Astrocyte of the cerebellum (primary cell): ENCODE measurements at regions not wholly inside any gene's neighbourhood (a gene's known extent, or its start where the extent isn't known, plus 50 kb on each side); places are given as distances from the start of the nearest gene placed in this dataset.
"Not testable (repeated sequence)": the region's sequence is repeated elsewhere in the genome, so short reads cannot be mapped to it uniquely, and the experiment has no call there.

Experiments used
- DNase-seq: peaks from one replicate; pipeline ENCODE4 v3.0.0-alpha.2; 2011; ENCODE audit warnings: low read depth
- H3K4me3 ChIP-seq: 2 replicates; pipeline ENCODE4 v1.5.1; 2011; ENCODE audit warnings: mild to moderate bottlenecking, low read depth, low read length, moderate library complexity
- CTCF ChIP-seq: IDR thresholded peaks from 2 replicates; pipeline ENCODE4 v1.5.1; 2012; ENCODE audit warnings: low read length, low read depth, moderate library complexity, mild to moderate bottlenecking; ENCODE audit errors: missing control alignments
- in situ Hi-C: cut with HindIII; loops from 2 replicates; pipeline ENCODE4 v1.10.0; 2017; ENCODE audit warnings: low sequenced_read_pairs

GRCh38 chr11:71772193-71772592, 60.8 kb upstream of the DEFB108B start:
- DNase-seq, H3K4me3 ChIP-seq, in situ Hi-C loops: not testable (repeated sequence)

- no peak for DNase-seq
- TF ChIP-seq CTCF = no peak
- H3K4me3 ChIP-seq = no peak overlapping the region
- in situ Hi-C loops = no loop called here
These were observed 58.3 kb upstream of the DEFB108B start for GRCh38 chr11:71774603-71775222.

GRCh38 chr11:71780116-71780515, 52.9 kb upstream of the DEFB108B start:
- in situ Hi-C loops, DNase-seq, H3K4me3 ChIP-seq: not testable (repeated sequence)

- DNase-seq, H3K4me3 ChIP-seq, in situ Hi-C loops: not testable (repeated sequence)
These were observed 52.2 kb upstream of the DEFB108B start for GRCh38 chr11:71780771-71781170.

GRCh38 chr11:71781491-71781890, 51.5 kb upstream of the DEFB108B start:
- H3K4me3 ChIP-seq, DNase-seq, in situ Hi-C loops: not testable (repeated sequence)

GRCh38 chr11:71782229-71782861, 50.7 kb upstream of the DEFB108B start:
- in situ Hi-C loops, DNase-seq, H3K4me3 ChIP-seq: not testable (repeated sequence)

- in situ Hi-C loops, DNase-seq, H3K4me3 ChIP-seq: not testable (repeated sequence)
These were observed 49.8 kb upstream of the DEFB108B start for GRCh38 chr11:71783191-71783590.
